ENCODE measurements at regions not wholly inside any gene's neighbourhood (a gene's known extent, or its start where the extent isn't known, plus 50 kb on each side); places are given as distances from the start of the nearest gene placed in this dataset.

GRCh38 chr7:16320099-16320660 is 101.2 kb downstream of the CRPPA start:
- DNase-seq (ENCODE audit: low read depth, low spot score): no peak

- DNase-seq (ENCODE audit: low read depth, low spot score): peak; percentile 29
Measured at GRCh38 chr7:16318989-16319915, 102.1 kb downstream of the CRPPA start.

- DNase-seq (ENCODE audit: low read depth, low spot score): no peak
Measured at GRCh38 chr7:16318463-16318862, 102.9 kb downstream of the CRPPA start.

GRCh38 chr7:16317406-16317805 is 103.9 kb downstream of the CRPPA start:
- DNase-seq (ENCODE audit: low read depth, low spot score): no peak

GRCh38 chr7:16315280-16315679 is 106.1 kb downstream of the CRPPA start:
- no peak for DNase-seq (ENCODE audit: low read depth, low spot score)

- no peak for DNase-seq (ENCODE audit: low read depth, low spot score)
Measured at GRCh38 chr7:16309129-16309528, 112.2 kb downstream of the CRPPA start.

GRCh38 chr7:16301291-16301690 is 120.0 kb downstream of the CRPPA start:
- no peak for DNase-seq (ENCODE audit: low read depth, low spot score)

GRCh38 chr7:16300361-16300895 is 120.9 kb downstream of the CRPPA start:
- DNase-seq (ENCODE audit: low read depth, low spot score): no peak

- no peak for DNase-seq (ENCODE audit: low read depth, low spot score)
Measured at GRCh38 chr7:16299853-16300252, 121.5 kb downstream of the CRPPA start.

GRCh38 chr7:16298221-16298620 is 123.1 kb downstream of the CRPPA start:
- no peak for DNase-seq (ENCODE audit: low read depth, low spot score)

GRCh38 chr7:16295558-16295957 is 125.8 kb downstream of the CRPPA start:
- DNase-seq (ENCODE audit: low read depth, low spot score): peak; percentile 89

GRCh38 chr7:16293669-16294425 is 127.5 kb downstream of the CRPPA start:
- DNase-seq (ENCODE audit: low read depth, low spot score): no peak

- no peak for DNase-seq (ENCODE audit: low read depth, low spot score)
Measured at GRCh38 chr7:16284581-16284980, 136.8 kb downstream of the CRPPA start.

- DNase-seq (ENCODE audit: low read depth, low spot score): no peak
Measured at GRCh38 chr7:16278167-16278787, 143.1 kb downstream of the CRPPA start.

GRCh38 chr7:16271990-16272665 is 149.2 kb downstream of the CRPPA start:
- peak; percentile 40 for DNase-seq (ENCODE audit: low read depth, low spot score)

GRCh38 chr7:16271355-16271915 is 149.9 kb downstream of the CRPPA start:
- no peak for DNase-seq (ENCODE audit: low read depth, low spot score)

- DNase-seq (ENCODE audit: low read depth, low spot score): no peak
Measured at GRCh38 chr7:16270844-16271243, 150.5 kb downstream of the CRPPA start.

- DNase-seq (ENCODE audit: low read depth, low spot score): peak; percentile 56
Measured at GRCh38 chr7:16268821-16269768, 152.2 kb downstream of the CRPPA start.

- no peak for DNase-seq (ENCODE audit: low read depth, low spot score)
Measured at GRCh38 chr7:16267953-16268820, 153.2 kb downstream of the CRPPA start.

Data from astrocyte of the hippocampus (primary cell).